A172 (cell line): ENCODE measurements at regions not wholly inside any gene's neighbourhood (a gene's known extent, or its start where the extent isn't known, plus 50 kb on each side); places are given as distances from the start of the nearest gene placed in this dataset.
A peak's percentile ranks its signal among the peaks of the same experiment; 100 is the strongest.

Source experiments
- DNase-seq: peaks from one replicate; pipeline ENCODE4 v3.0.0-alpha.2; 2015; ENCODE audit warnings: low spot score

GRCh38 chr4:38310446-38311043 lies 350.3 kb downstream of the PTTG2 start:
- DNase-seq, result no peak

GRCh38 chr4:38311495-38312126 lies 351.4 kb downstream of the PTTG2 start:
- no peak for DNase-seq

- DNase-seq, result no peak
Observed at GRCh38 chr4:38313175-38313574, 350.8 kb upstream of the KLF3 start.

GRCh38 chr4:38313999-38314561 lies 349.9 kb upstream of the KLF3 start:
- DNase-seq, result peak; percentile 71

GRCh38 chr4:38314663-38315062 lies 349.3 kb upstream of the KLF3 start:
- no peak for DNase-seq

GRCh38 chr4:38315286-38315685 lies 348.7 kb upstream of the KLF3 start:
- DNase-seq, result no peak

- DNase-seq, result no peak
Observed at GRCh38 chr4:38316045-38316444, 348.0 kb upstream of the KLF3 start.

GRCh38 chr4:38317041-38317674 lies 346.8 kb upstream of the KLF3 start:
- no peak for DNase-seq

- DNase-seq, result peak; percentile 89
Observed at GRCh38 chr4:38318737-38319455, 345.1 kb upstream of the KLF3 start.

- peak; percentile 76 for DNase-seq
Observed at GRCh38 chr4:38319456-38320342, 344.3 kb upstream of the KLF3 start.

GRCh38 chr4:38320343-38320695 lies 343.7 kb upstream of the KLF3 start:
- no peak for DNase-seq

- DNase-seq, result no peak
Observed at GRCh38 chr4:38320833-38321232, 343.2 kb upstream of the KLF3 start.

- DNase-seq, result peak; percentile 87
Observed at GRCh38 chr4:38322714-38323113, 341.3 kb upstream of the KLF3 start.

GRCh38 chr4:38323141-38323641 lies 340.8 kb upstream of the KLF3 start:
- peak; percentile 59 for DNase-seq

GRCh38 chr4:38324861-38325628 lies 339.0 kb upstream of the KLF3 start:
- DNase-seq, result no peak

- no peak for DNase-seq
Observed at GRCh38 chr4:38325629-38325913, 338.4 kb upstream of the KLF3 start.

GRCh38 chr4:38326499-38326898 lies 337.5 kb upstream of the KLF3 start:
- no peak for DNase-seq

- no peak for DNase-seq
Observed at GRCh38 chr4:38327174-38327573, 336.8 kb upstream of the KLF3 start.

- no peak for DNase-seq
Observed at GRCh38 chr4:38328989-38329729, 334.8 kb upstream of the KLF3 start.

GRCh38 chr4:38330321-38330720 lies 333.7 kb upstream of the KLF3 start:
- DNase-seq, result no peak
